Adrenal gland (tissue), 9 donors: ENCODE measurements at regions not wholly inside any gene's neighbourhood (a gene's known extent, or its start where the extent isn't known, plus 50 kb on each side); places are given as distances from the start of the nearest gene placed in this dataset.

Experiments
- DNase-seq, 7 donors: peaks; one replicate each; pipeline ENCODE4 v3.0.0-alpha.2; 2019 to 2020
- H3K27ac ChIP-seq, 5 donors: fragments of 200-600 bp; sonication (generic) in 4 of 5; 1 replicate in 3 of 5; 2 replicates in 2 of 5; pipeline versions ENCODE4 v1.5.1 to v1.8.0; 2016 to 2020; ENCODE audit warnings: mild to moderate bottlenecking in 1 of 5
- H3K27me3 ChIP-seq: fragments of 200-600 bp; 2 replicates; pipeline ENCODE4 v1.8.0; 2021
- H3K36me3 ChIP-seq, 2 donors: fragments of 200-600 bp; replicated peaks in 1 of 2; 1 replicate in 1 of 2; 2 replicates in 1 of 2; pipeline versions ENCODE4 v1.5.1 to v1.8.0; 2018 to 2022
- H3K4me1 ChIP-seq, 2 donors: fragments of 200-600 bp; replicated peaks in 1 of 2; 1 replicate in 1 of 2; 2 replicates in 1 of 2; pipeline versions ENCODE4 v1.5.1 to v1.8.0; 2018 to 2021
- H3K4me3 ChIP-seq, 4 donors: fragments of 200-600 bp; sonication (generic) in 3 of 4; one replicate each; pipeline ENCODE4 v1.5.1; 2016 to 2018
- H3K9me3 ChIP-seq, 3 donors: fragments of 200-600 bp; sonication (generic) in 1 of 3; replicated peaks in 1 of 3; 1 replicate in 2 of 3; 2 replicates in 1 of 3; pipeline versions ENCODE4 v1.5.1 to v1.8.0; 2016 to 2021
- CTCF ChIP-seq, 6 experiments: fragments of 450-650 bp in 4 of 6; fragments of 200-600 bp in 2 of 6; sonication (generic) in 1 of 6; IDR thresholded peaks; 1 replicate in 5 of 6; 2 replicates in 1 of 6; pipeline versions ENCODE4 v1.5.1 to v1.8.0; 2016 to 2021; ENCODE audit warnings: antibody characterized with exemption in 6 of 6, mild to moderate bottlenecking in 2 of 6, moderate library complexity in 1 of 6
- POLR2A ChIP-seq, 2 donors: fragments of 450-650 bp; IDR thresholded peaks; one replicate each; pipeline ENCODE4 v1.6.1; 2017; ENCODE audit warnings: antibody characterized with exemption in 2 of 2, mild to moderate bottlenecking in 2 of 2, moderate library complexity in 1 of 2
- WGBS, 4 donors: extraction: QIAGEN DNeasy Blood & Tissue Kit in 2 of 4; methylation state at CpG; one replicate each; pipeline versions ENCODE4 v1.1.5 to v1.1.7; 2013 to 2017; 5-methylcytosine and 5-hydroxymethylcytosine counted together
- intact Hi-C, 2 donors: fragments of 100-400 bp; cut with DNase I; formaldehyde crosslinking; loops; one replicate each; pipeline versions ENCODE4 v1.14.1 to v1.15.0; 2022 to 2023
- donor health status: healthy with polysubstance abuse.
- donor health status: Bipolar disorder and iron deficiency.
- donor health status: DM: yes; HTN: yes; CAD: no.
- donor health status: DM: no; HTN: no; CAD: no.
- donor health status: DM: no; HTN: no; CAD: no.

- H3K4me1 ChIP-seq = no peaks in the 10 kb centered on the region
- DNase-seq = no peak
- TF ChIP-seq CTCF (IDR thresholded peaks at IDR 0.05) = no peak
- TF ChIP-seq POLR2A (IDR thresholded peaks at IDR 0.05) = no peak
- no peak overlapping the region for H3K27ac ChIP-seq
- no peak overlapping the region for H3K4me3 ChIP-seq
- H3K36me3 ChIP-seq = no peaks in the 10 kb centered on the region
- no peaks in the 10 kb centered on the region for H3K27me3 ChIP-seq
- intact Hi-C loops = no loop called here
- H3K9me3 ChIP-seq = no peaks in the 10 kb centered on the region
- 66 to 83% (median 70%) methylated on average over 6 of the region's 6 CpGs for WGBS, 4 donors
These were observed 200.5 kb downstream of the FAT3 start for GRCh38 chr11:92425127-92425526.

- TF ChIP-seq POLR2A (IDR thresholded peaks at IDR 0.05) (no peak), CTCF (IDR thresholded peaks at IDR 0.05) (no peak)
- intact Hi-C loops = no loop called here
- Histone ChIP-seq H3K27me3 (no peaks in the 10 kb centered on the region), H3K36me3 (no peaks in the 10 kb centered on the region), H3K4me1 (no peaks in the 10 kb centered on the region), H3K4me3 (no peak overlapping the region), H3K27ac (no peak overlapping the region), H3K9me3 (no peaks in the 10 kb centered on the region)
- DNase-seq = no peak
- 65 to 100% (median 68%) methylated on average over 1 to 4 of the region's 4 CpGs for WGBS, 4 donors
These were observed 207.9 kb downstream of the FAT3 start for GRCh38 chr11:92432515-92432914.

- WGBS, 4 donors = 66 to 74% (median 74%) methylated on average over 8 of the region's 8 CpGs
- intact Hi-C loops = no loop called here
These were observed 211.7 kb downstream of the FAT3 start for GRCh38 chr11:92436034-92436920.

GRCh38 chr11:92439133-92439532 lies 214.5 kb downstream of the FAT3 start:
- no peak for TF ChIP-seq POLR2A (IDR thresholded peaks at IDR 0.05)
- no peak for TF ChIP-seq CTCF (IDR thresholded peaks at IDR 0.05)
- Histone ChIP-seq H3K36me3 (no peaks in the 10 kb centered on the region), H3K4me1 (no peaks in the 10 kb centered on the region), H3K4me3 (no peak overlapping the region), H3K9me3 (no peaks in the 10 kb centered on the region), H3K27me3 (no peaks in the 10 kb centered on the region), H3K27ac (no peak overlapping the region)
- no peak for DNase-seq
- intact Hi-C loops = no loop called here
- 58 to 68% (median 66%) methylated on average over 1 of the region's 1 CpG for WGBS, 4 donors

More at GRCh38 chr11:92436034-92436920, 211.7 kb downstream of the FAT3 start:
- TF ChIP-seq CTCF (IDR thresholded peaks at IDR 0.05) = no peak
- TF ChIP-seq POLR2A (IDR thresholded peaks at IDR 0.05) = no peak
- Histone ChIP-seq H3K27me3 (no peaks in the 10 kb centered on the region), H3K4me1 (no peaks in the 10 kb centered on the region), H3K36me3 (no peaks in the 10 kb centered on the region), H3K9me3 (no peaks in the 10 kb centered on the region), H3K27ac (no peak overlapping the region), H3K4me3 (no peak overlapping the region)
- DNase-seq = no peak
